Activated CD4-positive, CD25-positive, alpha-beta regulatory T cell treated with anti-CD3 and anti-CD28 coated beads, Interleukin-2, amount 50 U/mL, for 72 hours (primary cell): ENCODE measurements at regions not wholly inside any gene's neighbourhood (a gene's known extent, or its start where the extent isn't known, plus 50 kb on each side); places are given as distances from the start of the nearest gene placed in this dataset.

ENCODE experiments used
- DNase-seq: peaks from one replicate; pipeline ENCODE4 v3.0.0; 2021

- DNase-seq: no peak
These were observed 368.1 kb downstream of the DUSP10 start for GRCh38 chr1:221373795-221374194.

- no peak for DNase-seq
These were observed 365.6 kb downstream of the DUSP10 start for GRCh38 chr1:221376286-221376685.

- no peak for DNase-seq
These were observed 359.8 kb downstream of the DUSP10 start for GRCh38 chr1:221381910-221382623.

- DNase-seq: no peak
These were observed 349.4 kb downstream of the DUSP10 start for GRCh38 chr1:221392453-221392852.

- no peak for DNase-seq
These were observed 347.8 kb downstream of the DUSP10 start for GRCh38 chr1:221394011-221394544.

- no peak for DNase-seq
These were observed 345.4 kb downstream of the DUSP10 start for GRCh38 chr1:221396526-221396925.

GRCh38 chr1:221397141-221397540 lies 344.7 kb downstream of the DUSP10 start:
- no peak for DNase-seq

- no peak for DNase-seq
These were observed 344.3 kb downstream of the DUSP10 start for GRCh38 chr1:221397606-221398005.

- no peak for DNase-seq
These were observed 336.7 kb downstream of the DUSP10 start for GRCh38 chr1:221405146-221405545.

- DNase-seq: no peak
These were observed 333.6 kb downstream of the DUSP10 start for GRCh38 chr1:221408117-221408803.

GRCh38 chr1:221411283-221411682 lies 330.6 kb downstream of the DUSP10 start:
- no peak for DNase-seq

GRCh38 chr1:221414772-221415539 lies 326.9 kb downstream of the DUSP10 start:
- no peak for DNase-seq

- DNase-seq: no peak
These were observed 326.2 kb downstream of the DUSP10 start for GRCh38 chr1:221415651-221416050.

- DNase-seq: no peak
These were observed 325.7 kb downstream of the DUSP10 start for GRCh38 chr1:221416142-221416541.

GRCh38 chr1:221416723-221417122 lies 325.2 kb downstream of the DUSP10 start:
- no peak for DNase-seq

- no peak for DNase-seq
These were observed 323.5 kb downstream of the DUSP10 start for GRCh38 chr1:221418346-221418745.

- DNase-seq: no peak
These were observed 322.3 kb downstream of the DUSP10 start for GRCh38 chr1:221419513-221420095.

- no peak for DNase-seq
These were observed 312.6 kb downstream of the DUSP10 start for GRCh38 chr1:221429264-221429663.

GRCh38 chr1:221430152-221430960 lies 311.5 kb downstream of the DUSP10 start:
- DNase-seq: no peak

GRCh38 chr1:221431068-221431651 lies 310.7 kb downstream of the DUSP10 start:
- DNase-seq: no peak

- DNase-seq: no peak
These were observed 309.9 kb downstream of the DUSP10 start for GRCh38 chr1:221431961-221432360.

- DNase-seq: no peak
These were observed 306.4 kb downstream of the DUSP10 start for GRCh38 chr1:221435504-221435904.
